H9 (cell line): ENCODE measurements at regions not wholly inside any gene's neighbourhood (a gene's known extent, or its start where the extent isn't known, plus 50 kb on each side); places are given as distances from the start of the nearest gene placed in this dataset.

ENCODE experiments used
- DNase-seq: peaks from one replicate; pipeline ENCODE4 v3.0.0-alpha.2; 2017
- H2AFZ ChIP-seq: one replicate; pipeline ENCODE4 v1.6.1; 2013; ENCODE audit warnings: mild to moderate bottlenecking, low read length, control low read depth, moderate library complexity
- H2AK5ac ChIP-seq: 2 replicates; pipeline ENCODE4 v1.6.1; 2013; ENCODE audit warnings: low read length, control low read depth, mixed read lengths; ENCODE audit not compliant: insufficient read length
- H2BK120ac ChIP-seq: one replicate; pipeline ENCODE4 v1.6.1; 2013; ENCODE audit warnings: low read depth, mild to moderate bottlenecking, low read length, control low read depth, inconsistent platforms; ENCODE audit not compliant: poor library complexity, severe bottlenecking
- H2BK12ac ChIP-seq: 2 replicates; pipeline ENCODE4 v1.6.1; 2013; ENCODE audit warnings: low read length, control low read depth, mixed read lengths, low read depth; ENCODE audit not compliant: insufficient read length
- H2BK15ac ChIP-seq: 2 replicates; pipeline ENCODE4 v1.6.1; 2013; ENCODE audit warnings: low read depth, low read length, control low read depth
- H2BK20ac ChIP-seq: one replicate; pipeline ENCODE4 v1.6.1; 2013; ENCODE audit warnings: low read depth, mild to moderate bottlenecking, low read length, control low read depth, inconsistent platforms; ENCODE audit not compliant: poor library complexity, severe bottlenecking
- H2BK5ac ChIP-seq: 2 replicates; pipeline ENCODE4 v1.6.1; 2013; ENCODE audit warnings: low read length, control low read depth, mixed read lengths; ENCODE audit not compliant: insufficient read length
- H3K14ac ChIP-seq: 2 replicates; pipeline ENCODE4 v1.6.1; 2013; ENCODE audit warnings: low read length, control low read depth; ENCODE audit not compliant: insufficient read depth
- H3K18ac ChIP-seq: 2 replicates; pipeline ENCODE4 v1.6.1; 2013; ENCODE audit warnings: low read depth, mild to moderate bottlenecking, mixed read lengths, low read length, control low read depth; ENCODE audit not compliant: insufficient read length
- H3K23ac ChIP-seq: 2 replicates; pipeline ENCODE4 v1.6.1; 2013; ENCODE audit warnings: low read length, control low read depth, mixed read lengths, low read depth; ENCODE audit not compliant: insufficient read length
- H3K23me2 ChIP-seq: 2 replicates; pipeline ENCODE4 v1.6.1; 2013; ENCODE audit warnings: low read depth, mild to moderate bottlenecking, mixed read lengths, low read length, control low read depth; ENCODE audit not compliant: insufficient read length, poor library complexity, severe bottlenecking
- H3K27ac ChIP-seq: 2 replicates; pipeline ENCODE4 v1.5.1; 2013; ENCODE audit warnings: low read length, control low read depth, mixed read lengths, low read depth; ENCODE audit not compliant: insufficient read length
- H3K27me3 ChIP-seq: 2 replicates; pipeline ENCODE4 v1.6.1; 2013; ENCODE audit warnings: low read length, control low read depth, inconsistent platforms; ENCODE audit not compliant: insufficient read depth
- H3K4ac ChIP-seq: 2 replicates; pipeline ENCODE4 v1.6.1; 2013; ENCODE audit warnings: low read depth, mild to moderate bottlenecking, control low read depth, inconsistent platforms, low read length, moderate library complexity
- H3K4me1 ChIP-seq: 2 replicates; pipeline ENCODE4 v1.6.1; 2013; ENCODE audit warnings: low read length, control low read depth, inconsistent platforms; ENCODE audit not compliant: insufficient read depth
- H3K4me2 ChIP-seq: 2 replicates; pipeline ENCODE4 v1.6.1; 2013; ENCODE audit warnings: low read length, control low read depth, mixed read lengths; ENCODE audit not compliant: insufficient read length, insufficient read depth
- H3K56ac ChIP-seq: 2 replicates; pipeline ENCODE4 v1.6.1; 2013; ENCODE audit warnings: low read depth, mild to moderate bottlenecking, mixed read lengths, low read length, control low read depth; ENCODE audit not compliant: insufficient read length
- H3K79me1 ChIP-seq: 2 replicates; pipeline ENCODE4 v1.6.1; 2013; ENCODE audit warnings: low read depth, mild to moderate bottlenecking, moderate library complexity, low read length, control low read depth, inconsistent platforms; ENCODE audit not compliant: insufficient read depth, poor library complexity, severe bottlenecking
- H3K79me2 ChIP-seq: 2 replicates; pipeline ENCODE4 v1.6.1; 2013; ENCODE audit warnings: low read length, control low read depth, inconsistent platforms; ENCODE audit not compliant: insufficient read depth
- H3K9ac ChIP-seq: 2 replicates; pipeline ENCODE4 v1.6.1; 2013; ENCODE audit warnings: low read length, control low read depth, mixed read lengths; ENCODE audit not compliant: insufficient read length; ENCODE audit errors: extremely low read depth
- H3K9me3 ChIP-seq: one replicate; pipeline ENCODE4 v1.6.1; 2013; ENCODE audit warnings: low read depth, low read length, inconsistent platforms; ENCODE audit not compliant: control insufficient read depth
- H3T11ph ChIP-seq: one replicate; pipeline ENCODE4 v1.6.1; 2013; ENCODE audit warnings: mild to moderate bottlenecking, low read length, control low read depth, inconsistent platforms
- H4K20me1 ChIP-seq: one replicate; pipeline ENCODE4 v1.6.1; 2013; ENCODE audit not compliant: control insufficient read depth, insufficient read length, insufficient read depth
- H4K5ac ChIP-seq: 2 replicates; pipeline ENCODE4 v1.6.1; 2013; ENCODE audit warnings: low read depth, mild to moderate bottlenecking, mixed read lengths, low read length, control low read depth; ENCODE audit not compliant: insufficient read length
- H4K8ac ChIP-seq: replicated peaks from 2 replicates; pipeline ENCODE4 v1.6.1; 2013; ENCODE audit warnings: low read length, control low read depth, mixed read lengths, low read depth; ENCODE audit not compliant: insufficient read length
- H4K91ac ChIP-seq: 2 replicates; pipeline ENCODE4 v1.6.1; 2013; ENCODE audit warnings: low read depth, mild to moderate bottlenecking, moderate library complexity, mixed read lengths, low read length, control low read depth; ENCODE audit not compliant: insufficient read length
- H3K27ac Mint-ChIP-seq, 3 experiments: 2 replicates in 2 of 3; 3 replicates in 1 of 3; pipeline ENCODE4 v1.8.0; 2020 to 2021; ENCODE audit warnings: mixed read lengths in 3 of 3, mild to moderate bottlenecking in 1 of 3, moderate library complexity in 1 of 3
- H3K27me3 Mint-ChIP-seq: 2 replicates; pipeline ENCODE4 v1.8.0; 2021; ENCODE audit warnings: low read depth, mild to moderate bottlenecking, moderate library complexity, mixed read lengths
- H3K36me3 Mint-ChIP-seq, 3 experiments: 2 replicates in 2 of 3; 3 replicates in 1 of 3; pipeline ENCODE4 v1.8.0; 2020 to 2021; ENCODE audit warnings: low read depth in 3 of 3, mixed read lengths in 3 of 3; ENCODE audit not compliant: insufficient read depth in 1 of 3
- H3K4me1 Mint-ChIP-seq, 2 experiments: 2 replicates each; pipeline ENCODE4 v1.8.0; 2020; ENCODE audit warnings: mixed read lengths in 2 of 2
- H3K4me3 Mint-ChIP-seq, 2 experiments: 2 replicates in 1 of 2; 3 replicates in 1 of 2; pipeline ENCODE4 v1.8.0; 2020 to 2021; ENCODE audit warnings: mild to moderate bottlenecking in 2 of 2, mixed read lengths in 2 of 2, moderate library complexity in 1 of 2
- H3K9me3 Mint-ChIP-seq, 2 experiments: 2 replicates in 1 of 2; 3 replicates in 1 of 2; pipeline ENCODE4 v1.8.0; 2020; ENCODE audit warnings: mild to moderate bottlenecking in 2 of 2, mixed read lengths in 2 of 2, moderate library complexity in 1 of 2
- CTCF ChIP-seq: fragments of 200-600 bp; sonication (generic); conservative IDR thresholded peaks from 3 replicates; pipeline ENCODE4 v1.8.0; 2021; ENCODE audit warnings: antibody characterized with exemption, mild to moderate bottlenecking
- WGBS: extraction: QIAGEN DNeasy Blood & Tissue Kit; methylation state at CpG from one replicate; pipeline ENCODE4 v1.1.7; 2013; ENCODE audit warnings: missing lambda C conversion rate, low lambda C conversion rate, mixed read lengths; ENCODE audit not compliant: insufficient read length; ENCODE audit errors: extremely low coverage; 5-methylcytosine and 5-hydroxymethylcytosine counted together

- no peak overlapping the region for H2BK5ac ChIP-seq
Observed at GRCh38 chr11:119550053-119550752, 127.2 kb upstream of the THY1 start.

More at GRCh38 chr11:119550053-119550752, 127.2 kb upstream of the THY1 start:
- TF ChIP-seq CTCF, result no peak
- Mint-ChIP-seq H3K36me3 (no peaks in the 10 kb centered on the region; a peak in 2 of 7 replicates), H3K9me3 (peaks cover 13% of the 10 kb centered on the region in 2 experiments; a peak in 4 of 5 replicates), H3K27ac (no peak overlapping the region), H3K27me3 (no peaks in the 10 kb centered on the region), H3K4me3 (no peak overlapping the region), H3K4me1 (peaks cover 8 to 10% of the 10 kb centered on the region in 2 experiments)
- no peaks in the 10 kb centered on the region for H3K27me3 ChIP-seq
- no peak overlapping the region for H2AFZ ChIP-seq
- no peak overlapping the region for H2BK12ac ChIP-seq
- DNase-seq, result no peak
- H3K4me1 ChIP-seq, result no peaks in the 10 kb centered on the region
- no peaks in the 10 kb centered on the region for H3K79me1 ChIP-seq
- no peaks in the 10 kb centered on the region for H4K20me1 ChIP-seq
- H3K27ac ChIP-seq, result no peak overlapping the region
- no peak overlapping the region for H3K23ac ChIP-seq
- H3K4ac ChIP-seq, result no peak overlapping the region
- no peak overlapping the region for H4K5ac ChIP-seq
- H2AK5ac ChIP-seq, result no peak overlapping the region
- H2BK20ac ChIP-seq, result no peak overlapping the region
- H3K14ac ChIP-seq, result no peak overlapping the region
- no peaks in the 10 kb centered on the region for H3K79me2 ChIP-seq
- H2BK15ac ChIP-seq, result no peak overlapping the region
- no peaks in the 10 kb centered on the region for H3K9me3 ChIP-seq
- no peak overlapping the region for H3K56ac ChIP-seq
- no peak overlapping the region for H3T11ph ChIP-seq
- no peak overlapping the region for H4K8ac ChIP-seq
- H3K4me2 ChIP-seq, result no peak overlapping the region
- no peak overlapping the region for H2BK120ac ChIP-seq
- H3K9ac ChIP-seq, result no peak overlapping the region
- no peaks in the 10 kb centered on the region for H3K23me2 ChIP-seq
- no CpG with 5 or more reads among the region's 2 CpGs for WGBS
- no peak overlapping the region for H3K18ac ChIP-seq
- H4K91ac ChIP-seq, result no peak overlapping the region
